Left lung (tissue), 4 donors: ENCODE measurements at regions not wholly inside any gene's neighbourhood (a gene's known extent, or its start where the extent isn't known, plus 50 kb on each side); places are given as distances from the start of the nearest gene placed in this dataset.

Source experiments
- ATAC-seq: fragments of 200-7000 bp; cut with Tn5 transposase; one replicate; pipeline ENCODE4 v1.9.1; 2020; ENCODE audit warnings: moderate library complexity
- DNase-seq, 4 donors: peaks; one replicate each; pipeline ENCODE4 v3.0.0-alpha.2; 2013 to 2020
- H3K27ac ChIP-seq, 2 donors: fragments of 200-600 bp; sonication (generic) in 1 of 2; one replicate each; pipeline versions ENCODE4 v1.5.0 to v1.8.0; 2020 to 2021
- H3K27me3 ChIP-seq, 2 donors: fragments of 200-600 bp; sonication (generic) in 1 of 2; one replicate each; pipeline versions ENCODE4 v1.5.0 to v1.8.0; 2020 to 2021
- H3K36me3 ChIP-seq, 2 donors: fragments of 200-600 bp; sonication (generic) in 1 of 2; one replicate each; pipeline versions ENCODE4 v1.5.0 to v1.8.0; 2020 to 2021
- H3K4me1 ChIP-seq, 2 donors: fragments of 200-600 bp; one replicate each; pipeline ENCODE4 v1.8.0; 2021
- H3K4me3 ChIP-seq, 2 donors: fragments of 200-600 bp; sonication (generic) in 1 of 2; one replicate each; pipeline versions ENCODE4 v1.5.0 to v1.8.0; 2020 to 2021; ENCODE audit warnings: mild to moderate bottlenecking in 1 of 2
- H3K9me3 ChIP-seq, 2 donors: fragments of 200-600 bp; sonication (generic) in 1 of 2; one replicate each; pipeline versions ENCODE4 v1.5.0 to v1.8.0; 2020 to 2021
- intact Hi-C, 2 donors: fragments of 100-400 bp; cut with DNase I; formaldehyde crosslinking; loops; one replicate each; pipeline versions ENCODE4 v1.11.2 to v1.14.2; 2022
- TF ChIP-seq, protein P1 (sequence below), 2 donors: fragments of 200-600 bp; sonication (generic) in 1 of 2; IDR thresholded peaks; one replicate each; pipeline versions ENCODE4 v1.5.0 to v1.8.0; 2021; ENCODE audit warnings: antibody characterized with exemption in 2 of 2
- donor health status: DM: no; HTN: yes; CAD: no.
- donor health status: DM: no; HTN: no; CAD: no.

DNA sequence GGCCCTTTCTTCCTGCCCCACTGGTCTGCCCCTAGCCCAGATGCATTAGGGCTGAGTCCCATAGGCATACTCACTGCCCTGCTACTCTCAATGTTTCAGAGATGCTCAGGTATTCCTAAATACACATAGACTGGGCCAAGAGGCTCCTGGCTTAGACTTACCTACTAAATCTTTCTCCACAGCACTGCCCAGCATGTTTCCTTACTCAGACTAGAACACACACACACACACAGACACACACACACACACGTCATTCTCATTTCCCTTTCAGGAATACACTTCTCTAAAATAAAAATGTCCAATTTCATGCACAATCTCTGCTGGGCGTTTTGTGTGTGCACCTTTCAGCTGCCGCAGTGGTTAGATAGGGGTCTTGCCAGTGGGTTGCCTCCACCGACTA is 175.7 kb downstream of the FAM43A start:
- intact Hi-C loops, result no loop called here
- H3K27me3 ChIP-seq, result no peaks in the 10 kb centered on the region
- no peak overlapping the region for H3K4me3 ChIP-seq
- H3K9me3 ChIP-seq, result no peaks in the 10 kb centered on the region
- TF ChIP-seq, protein P1, sequence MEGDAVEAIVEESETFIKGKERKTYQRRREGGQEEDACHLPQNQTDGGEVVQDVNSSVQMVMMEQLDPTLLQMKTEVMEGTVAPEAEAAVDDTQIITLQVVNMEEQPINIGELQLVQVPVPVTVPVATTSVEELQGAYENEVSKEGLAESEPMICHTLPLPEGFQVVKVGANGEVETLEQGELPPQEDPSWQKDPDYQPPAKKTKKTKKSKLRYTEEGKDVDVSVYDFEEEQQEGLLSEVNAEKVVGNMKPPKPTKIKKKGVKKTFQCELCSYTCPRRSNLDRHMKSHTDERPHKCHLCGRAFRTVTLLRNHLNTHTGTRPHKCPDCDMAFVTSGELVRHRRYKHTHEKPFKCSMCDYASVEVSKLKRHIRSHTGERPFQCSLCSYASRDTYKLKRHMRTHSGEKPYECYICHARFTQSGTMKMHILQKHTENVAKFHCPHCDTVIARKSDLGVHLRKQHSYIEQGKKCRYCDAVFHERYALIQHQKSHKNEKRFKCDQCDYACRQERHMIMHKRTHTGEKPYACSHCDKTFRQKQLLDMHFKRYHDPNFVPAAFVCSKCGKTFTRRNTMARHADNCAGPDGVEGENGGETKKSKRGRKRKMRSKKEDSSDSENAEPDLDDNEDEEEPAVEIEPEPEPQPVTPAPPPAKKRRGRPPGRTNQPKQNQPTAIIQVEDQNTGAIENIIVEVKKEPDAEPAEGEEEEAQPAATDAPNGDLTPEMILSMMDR (IDR thresholded peaks at IDR 0.05), result no peak
- ATAC-seq, result peak; percentile 37
- H3K4me1 ChIP-seq, result peaks cover 0 to 10% of the 10 kb centered on the region in 2 donors
- no peaks in the 10 kb centered on the region for H3K36me3 ChIP-seq
- no peak overlapping the region for H3K27ac ChIP-seq
- DNase-seq, result no peak

DNA sequence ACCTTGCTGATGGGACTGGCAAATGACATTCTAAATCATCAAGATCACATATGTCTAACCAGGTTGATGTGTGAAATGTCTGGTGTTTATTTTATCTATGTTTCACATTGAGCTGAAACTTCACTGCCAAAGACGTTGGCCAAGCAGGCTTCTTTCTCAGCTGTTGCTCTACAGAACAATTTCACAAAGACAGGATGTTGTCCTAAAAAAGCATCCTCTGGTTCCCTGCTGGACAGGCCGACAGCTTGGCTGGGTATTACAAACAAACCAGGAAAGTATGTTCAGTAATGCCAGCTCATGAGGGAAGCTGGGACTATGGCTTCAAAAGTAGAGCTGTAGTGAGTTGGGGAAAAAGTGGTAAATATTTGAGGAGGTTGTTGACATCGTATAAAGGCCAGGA is 179.4 kb downstream of the FAM43A start:
- H3K27ac ChIP-seq, result peak overlapping the region in 1 of 2 donors; percentile 28

DNA sequence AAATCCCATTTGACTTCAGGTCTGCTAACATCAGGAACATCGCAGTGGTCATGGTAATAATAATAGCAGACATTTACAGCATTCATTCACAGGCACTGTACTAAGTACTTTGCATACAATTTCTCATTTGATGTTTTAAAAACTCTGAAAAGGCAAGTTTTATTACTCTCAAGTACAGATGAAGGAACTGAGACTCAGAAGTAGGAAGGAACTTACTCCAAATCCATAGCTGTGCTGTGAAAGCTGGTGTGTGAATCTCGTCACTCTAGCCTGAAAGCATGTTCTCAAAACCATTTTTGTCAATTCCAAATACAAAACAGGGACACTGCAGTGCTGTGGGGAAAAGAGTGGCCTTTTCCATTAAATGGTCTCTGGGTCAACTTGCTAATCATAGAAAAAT is 179.9 kb downstream of the FAM43A start:
- Histone ChIP-seq H3K36me3 (no peaks in the 10 kb centered on the region), H3K27ac (peak overlapping the region in 1 of 2 donors; percentile 28), H3K27me3 (no peaks in the 10 kb centered on the region), H3K4me1 (peaks cover 4 to 28% of the 10 kb centered on the region in 2 donors), H3K4me3 (no peak overlapping the region), H3K9me3 (no peaks in the 10 kb centered on the region)
- TF ChIP-seq, protein P1 (IDR thresholded peaks at IDR 0.05), result no peak
- intact Hi-C loops, result no loop called here
- DNase-seq, result no peak
- no peak for ATAC-seq

More for the DNA sequence above, 179.4 kb downstream of the FAM43A start:
- H3K4me1 ChIP-seq, result peaks cover 4 to 25% of the 10 kb centered on the region in 2 donors
- no peak for ATAC-seq
- no peak overlapping the region for H3K4me3 ChIP-seq
- DNase-seq, result no peak
- no peaks in the 10 kb centered on the region for H3K36me3 ChIP-seq
- no peaks in the 10 kb centered on the region for H3K9me3 ChIP-seq
- intact Hi-C loops, result no loop called here
- TF ChIP-seq, protein P1 (IDR thresholded peaks at IDR 0.05), result no peak
- H3K27me3 ChIP-seq, result no peaks in the 10 kb centered on the region

DNA sequence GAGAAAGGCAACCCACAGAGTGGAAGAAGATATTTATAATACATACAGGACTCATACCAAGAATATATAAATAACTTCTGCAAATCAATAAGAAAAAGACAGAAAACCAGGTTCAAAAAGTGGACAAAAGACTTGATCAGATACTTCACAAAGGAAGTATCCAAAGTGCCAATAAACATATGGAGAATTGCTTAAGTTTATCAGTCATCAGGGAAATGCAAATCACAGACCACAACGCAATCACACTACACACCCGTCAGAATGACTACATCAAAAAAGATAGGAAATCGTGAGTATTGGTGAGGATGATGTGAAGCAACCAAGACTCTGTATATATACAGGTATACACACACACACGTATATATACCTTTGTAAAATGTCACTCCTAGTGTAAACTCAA is 180.6 kb downstream of the FAM43A start:
- Histone ChIP-seq H3K4me1 (peaks cover 4 to 34% of the 10 kb centered on the region in 2 donors), H3K27ac (no peak overlapping the region), H3K27me3 (no peaks in the 10 kb centered on the region), H3K4me3 (no peak overlapping the region), H3K36me3 (no peaks in the 10 kb centered on the region), H3K9me3 (no peaks in the 10 kb centered on the region)
- TF ChIP-seq, protein P1 (IDR thresholded peaks at IDR 0.05), result no peak
- no peak for ATAC-seq
- DNase-seq, result no peak
- intact Hi-C loops, result no loop called here

DNA sequence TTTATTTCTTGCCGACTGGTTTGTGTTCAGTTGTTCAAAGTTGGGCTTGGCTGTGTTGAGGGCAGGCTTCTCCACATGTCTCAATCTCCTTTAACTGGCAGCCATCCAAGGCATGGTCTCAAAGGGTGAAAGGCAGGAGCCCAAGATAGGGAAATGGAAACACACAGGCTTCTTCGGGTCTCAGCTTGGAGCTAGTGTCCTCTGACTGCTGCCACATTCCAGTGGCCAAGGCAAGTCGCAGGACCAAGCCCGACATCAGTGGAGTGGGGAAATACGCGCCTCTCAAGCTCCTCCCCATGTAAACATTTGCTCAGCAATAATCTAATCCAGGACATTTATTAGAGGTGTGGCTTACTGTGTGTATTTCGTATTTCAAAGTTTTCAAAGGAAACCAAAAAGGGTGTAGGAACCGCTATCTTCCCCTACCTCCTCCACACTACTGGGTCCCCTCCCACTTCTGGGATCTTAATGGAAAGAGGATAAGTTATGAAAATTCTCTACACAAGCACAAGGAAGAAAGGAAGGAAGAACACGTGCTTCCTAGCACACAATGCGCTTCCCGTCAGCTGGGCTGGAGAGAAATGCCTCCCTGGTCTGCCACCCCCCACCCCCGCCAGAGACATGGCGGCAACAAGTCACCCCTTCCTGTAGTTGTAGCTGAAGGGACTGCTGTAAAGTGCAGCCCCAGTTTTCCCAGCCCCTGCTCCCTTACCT is 181.7 kb downstream of the FAM43A start:
- H3K36me3 ChIP-seq, result no peaks in the 10 kb centered on the region
- intact Hi-C loops, result no loop called here
- TF ChIP-seq, protein P1 (IDR thresholded peaks at IDR 0.05), result no peak
- H3K4me3 ChIP-seq, result no peak overlapping the region
- DNase-seq (no peak), ATAC-seq (peak; percentile 65)
- H3K4me1 ChIP-seq, result peaks cover 9 to 46% of the 10 kb centered on the region in 2 donors
- no peaks in the 10 kb centered on the region for H3K9me3 ChIP-seq
- no peaks in the 10 kb centered on the region for H3K27me3 ChIP-seq
- H3K27ac ChIP-seq, result peak overlapping the region; percentile 5 to 33
